GM21825 (cell line): ENCODE measurements at regions not wholly inside any gene's neighbourhood (a gene's known extent, or its start where the extent isn't known, plus 50 kb on each side); places are given as distances from the start of the nearest gene placed in this dataset.

Source experiments
- ATAC-seq: cut with Tn5 transposase; IDR thresholded peaks from one replicate; pipeline ENCODE4 v1.9.1; 2021; ENCODE audit warnings: mild to moderate bottlenecking, moderate library complexity; ENCODE audit not compliant: unreplicated experiment

DNA sequence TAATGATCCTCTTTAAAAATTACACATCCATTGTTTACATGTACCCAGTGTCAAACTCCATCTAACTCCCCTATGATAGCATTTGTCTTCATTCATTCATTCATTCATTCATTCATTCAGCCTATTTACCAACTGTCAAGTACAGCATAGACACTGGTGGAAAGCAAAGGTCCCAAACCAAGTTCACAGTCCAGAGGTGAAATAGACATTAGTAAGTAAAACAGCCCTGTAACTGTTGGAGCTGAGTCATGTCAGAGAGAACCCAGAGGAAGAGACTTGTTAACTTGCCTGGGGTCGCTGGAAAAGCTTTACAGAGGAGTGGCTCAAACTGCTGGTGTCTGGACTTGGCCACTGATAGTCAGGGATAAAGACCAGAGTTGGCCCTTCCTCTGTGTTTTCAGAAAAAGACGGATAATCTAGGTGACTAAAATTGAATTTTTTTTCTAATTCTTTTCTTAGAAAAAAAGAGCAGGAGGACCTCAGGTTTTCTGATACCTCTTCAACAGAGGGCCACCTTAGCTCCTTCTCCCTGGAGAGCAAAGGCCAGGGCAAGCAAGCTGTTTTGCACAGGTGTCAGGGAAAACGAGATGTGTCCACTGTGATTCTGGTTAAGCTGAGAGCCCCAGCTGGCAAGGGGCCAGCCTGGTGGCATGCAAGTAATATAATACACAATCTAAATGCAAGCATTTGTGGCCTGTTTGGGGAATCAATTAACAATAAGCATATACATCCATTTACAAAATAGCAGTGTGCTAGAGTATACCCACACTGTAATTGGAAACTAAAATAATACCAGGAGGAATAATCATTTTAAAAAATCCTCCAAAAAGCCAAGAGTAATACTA, 96.7 kb upstream of the SLC14A2 start:
- no peak for ATAC-seq

- ATAC-seq = no peak
Measured at GRCh38 chr18:45519411-45520280, 95.6 kb upstream of the SLC14A2 start.

DNA sequence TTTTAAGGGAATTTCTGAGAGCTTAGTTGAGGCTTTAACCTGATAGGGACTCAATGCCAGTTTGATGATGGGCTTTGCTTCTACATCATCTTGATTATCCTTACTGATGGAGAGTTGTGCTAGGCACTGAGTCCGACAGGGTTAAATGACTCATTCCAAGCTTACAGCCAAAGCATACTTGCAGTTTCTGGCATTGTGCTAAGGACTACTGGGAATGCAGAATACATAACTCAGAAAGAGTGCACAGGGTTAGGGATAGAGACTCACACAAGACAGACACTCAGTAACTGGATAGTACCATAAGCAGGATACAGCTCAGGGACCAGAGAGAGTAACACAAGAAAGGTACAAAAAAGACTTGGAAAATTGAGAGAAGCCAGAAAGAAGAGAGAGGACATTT, 94.1 kb upstream of the SLC14A2 start:
- ATAC-seq = no peak

DNA sequence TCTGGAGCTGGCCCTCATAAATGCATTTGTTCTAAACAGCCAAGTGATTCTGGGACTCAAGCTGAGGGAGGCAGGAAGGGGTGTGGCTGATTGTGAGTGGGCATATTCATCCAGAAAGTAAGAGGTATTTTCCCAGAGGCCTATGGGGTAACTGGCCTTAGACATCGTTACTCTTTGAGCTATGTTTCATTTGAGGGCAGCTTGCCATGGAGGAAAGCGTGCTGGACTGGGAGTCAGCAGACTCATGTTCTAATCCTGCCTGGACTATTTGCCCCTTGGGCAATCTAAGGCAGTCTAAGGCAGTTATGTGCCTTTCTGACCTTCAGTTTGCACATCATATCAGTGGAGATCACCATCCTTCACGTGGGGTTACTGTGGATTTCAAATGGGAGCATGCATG, 93.5 kb upstream of the SLC14A2 start:
- ATAC-seq = no peak

DNA sequence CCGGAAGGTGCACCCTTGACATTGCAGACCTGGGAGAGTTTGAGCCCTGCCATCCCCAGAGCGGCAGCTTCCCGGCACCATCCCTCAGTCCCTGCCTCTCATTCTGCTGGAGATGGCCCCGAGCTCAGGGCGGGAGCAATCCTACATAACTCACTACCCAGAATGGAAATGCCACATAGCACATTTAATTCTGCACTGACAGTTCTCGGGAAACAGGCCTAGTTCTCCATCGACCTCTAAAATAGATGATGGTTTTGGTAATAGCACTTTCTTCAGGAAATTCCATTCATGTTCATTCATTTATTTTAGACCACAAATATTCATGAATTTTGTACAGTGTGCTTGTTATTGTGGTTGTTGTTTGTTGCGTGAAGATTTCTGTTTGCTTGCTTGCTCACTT, 92.9 kb upstream of the SLC14A2 start:
- ATAC-seq = no peak

DNA sequence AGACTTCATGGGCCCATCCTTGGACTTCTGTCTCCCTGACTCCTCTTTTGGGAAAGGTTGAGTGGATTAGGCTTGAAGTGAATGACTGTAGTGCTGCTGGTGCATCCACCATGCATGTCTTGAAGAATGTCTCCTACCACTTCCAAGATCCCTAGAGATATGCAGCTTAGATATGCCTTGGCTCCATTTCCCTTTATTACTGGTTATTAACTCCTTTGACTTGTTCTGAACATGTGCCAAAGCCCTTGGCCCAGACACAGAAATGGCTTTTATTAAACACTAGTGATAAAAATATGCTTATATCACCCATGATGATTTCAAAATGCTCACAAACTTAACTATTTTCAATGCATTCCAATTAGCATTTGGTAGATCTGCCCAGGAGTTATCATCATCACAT, 90.0 kb upstream of the SLC14A2 start:
- ATAC-seq = no peak

GRCh38 chr18:45526114-45526841, 89.0 kb upstream of the SLC14A2 start:
- no peak for ATAC-seq

DNA sequence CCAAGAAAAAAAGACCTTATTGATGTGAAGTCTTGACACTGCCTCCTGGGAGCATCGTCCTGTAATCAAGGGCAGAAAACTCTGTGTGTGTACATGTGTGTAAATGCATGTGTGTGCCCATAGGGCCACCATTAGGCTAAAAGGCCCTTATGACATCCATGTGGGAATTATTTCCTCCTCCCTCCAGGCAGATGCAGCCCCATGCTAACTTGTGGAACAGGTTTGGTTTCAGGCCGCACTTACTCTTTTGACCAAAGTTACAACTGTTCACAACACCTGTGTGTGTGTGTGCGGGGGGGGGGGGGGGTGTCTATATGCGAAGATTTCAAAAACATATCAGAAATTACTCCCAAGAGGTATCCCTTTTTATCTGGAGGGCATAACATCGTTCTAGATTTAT, 87.4 kb upstream of the SLC14A2 start:
- no peak for ATAC-seq

DNA sequence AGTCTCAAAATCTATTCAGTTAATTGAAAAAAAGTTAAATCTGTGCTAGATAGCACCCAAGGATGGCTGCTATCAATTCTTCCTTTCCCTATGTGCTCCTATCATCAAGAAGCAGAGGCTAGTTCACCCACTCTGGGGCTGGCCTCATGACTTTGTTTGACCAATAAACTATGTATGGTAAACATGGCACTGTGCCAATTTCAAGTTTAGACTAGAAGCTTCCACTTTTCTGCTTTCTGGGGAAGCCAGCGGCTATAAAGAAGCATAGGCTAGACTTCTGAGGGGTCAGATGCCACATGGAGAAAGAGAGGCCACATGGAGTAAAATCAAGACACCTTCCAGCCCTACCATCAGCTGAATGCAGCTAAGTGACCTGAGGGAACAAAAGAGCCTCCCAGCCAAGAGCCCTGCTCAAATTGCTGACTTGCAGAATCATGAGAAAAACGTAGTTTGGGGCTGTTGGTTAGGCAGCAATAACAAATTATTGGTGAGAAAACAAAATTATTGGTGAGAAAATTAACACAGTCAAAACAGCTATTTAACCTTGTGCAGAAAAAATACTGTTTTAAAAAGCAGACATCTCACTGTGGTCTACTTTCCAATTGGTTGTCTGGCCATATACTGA, 86.5 kb upstream of the SLC14A2 start:
- ATAC-seq = no peak

DNA sequence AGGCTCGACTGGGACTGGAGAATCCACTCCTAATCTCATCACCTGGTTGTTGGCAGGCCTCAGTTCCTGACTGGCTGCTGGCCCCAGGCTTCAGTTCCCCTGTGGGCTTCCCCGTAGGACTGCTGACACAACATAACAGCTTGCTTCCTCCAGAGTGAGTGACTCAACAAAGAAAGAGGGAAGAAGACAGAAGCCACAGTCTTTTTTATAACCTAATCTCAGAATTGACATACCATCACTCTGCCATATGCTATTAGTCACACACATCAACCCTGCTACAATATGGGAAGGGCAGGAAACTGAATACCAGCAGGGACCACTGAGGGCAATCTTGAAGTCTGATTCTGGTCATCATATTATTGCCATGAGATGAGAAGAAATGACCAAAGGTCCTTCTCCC, 76.8 kb upstream of the SLC14A2 start:
- no peak for ATAC-seq

DNA sequence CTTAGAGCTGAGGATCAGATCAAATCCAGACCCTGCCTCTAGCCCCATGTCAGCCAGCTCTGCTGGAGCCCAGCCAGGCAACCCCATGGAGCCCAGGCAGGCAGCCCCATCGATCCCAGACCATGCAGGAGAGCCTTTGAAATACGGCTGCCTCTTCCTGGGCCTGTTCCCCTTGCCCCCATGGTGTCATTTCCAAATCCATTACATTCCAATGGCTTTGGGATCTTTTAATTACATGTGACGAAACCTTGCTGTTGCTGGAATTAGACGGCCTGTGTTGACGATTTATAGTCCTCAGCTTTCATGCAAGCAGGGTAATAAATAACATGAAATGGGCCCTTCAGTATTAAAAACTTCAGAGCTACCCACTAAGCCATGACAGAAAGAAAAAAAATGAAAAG, 75.8 kb upstream of the SLC14A2 start:
- ATAC-seq = no peak

GRCh38 chr18:45540125-45540524, 75.2 kb upstream of the SLC14A2 start:
- ATAC-seq = no peak

- ATAC-seq = no peak
Measured at GRCh38 chr18:45541421-45541820, 73.9 kb upstream of the SLC14A2 start.

GRCh38 chr18:45542043-45542442, 73.2 kb upstream of the SLC14A2 start:
- ATAC-seq = no peak

GRCh38 chr18:45547910-45548309, 67.4 kb upstream of the SLC14A2 start:
- ATAC-seq = no peak

DNA sequence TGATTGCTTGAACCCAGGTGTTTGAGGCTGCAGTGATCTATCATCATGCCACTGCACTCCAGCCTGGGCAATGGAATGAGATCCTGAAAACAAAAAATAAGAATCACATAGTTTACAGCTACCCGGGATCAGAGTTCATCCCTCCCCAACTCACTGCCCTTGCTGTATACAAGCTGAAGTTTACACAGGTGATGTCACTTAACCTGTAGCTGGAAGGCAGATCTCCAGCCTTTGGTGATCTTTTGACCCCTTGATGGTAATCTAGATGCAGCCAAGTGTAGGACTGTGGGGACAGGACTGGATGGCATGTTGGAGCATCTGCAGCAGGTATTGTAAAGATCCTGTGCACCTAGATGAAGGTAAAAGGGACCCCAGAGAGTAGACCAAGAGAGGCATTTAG, 66.7 kb upstream of the SLC14A2 start:
- ATAC-seq = no peak

GRCh38 chr18:45549290-45549689, 66.0 kb upstream of the SLC14A2 start:
- no peak for ATAC-seq

DNA sequence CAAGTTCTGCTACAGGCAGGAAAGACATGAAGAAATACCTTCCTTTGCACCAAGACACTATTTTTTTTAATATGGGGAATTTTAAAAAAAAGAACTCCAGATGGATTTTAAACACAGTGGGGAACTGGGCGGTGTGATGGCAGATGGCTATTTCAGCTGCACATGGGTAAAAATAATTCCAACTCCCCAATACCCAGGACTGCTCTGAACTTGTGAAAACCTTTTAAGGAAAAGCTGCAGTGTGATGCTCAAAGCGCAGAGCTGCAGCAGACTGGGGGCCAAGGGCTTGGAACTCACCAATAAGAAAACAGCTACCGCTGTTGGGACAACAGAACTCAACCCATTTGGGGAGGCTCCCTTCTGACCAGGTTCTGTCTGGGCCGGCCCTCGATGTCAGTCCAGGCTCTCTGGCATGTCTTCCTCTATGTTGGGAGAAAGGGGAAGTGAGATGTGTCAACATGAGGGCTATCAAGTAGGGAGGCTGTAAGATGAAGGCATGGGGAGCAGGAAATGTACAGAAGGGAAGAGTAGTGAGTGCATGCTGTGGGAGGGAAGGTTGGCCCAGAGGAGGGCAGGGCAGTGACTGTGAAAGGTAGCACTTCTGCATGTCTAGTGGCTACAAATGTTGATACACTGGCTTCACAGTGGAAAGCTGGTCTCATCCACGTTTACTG, 64.0 kb upstream of the SLC14A2 start:
- no peak for ATAC-seq

DNA sequence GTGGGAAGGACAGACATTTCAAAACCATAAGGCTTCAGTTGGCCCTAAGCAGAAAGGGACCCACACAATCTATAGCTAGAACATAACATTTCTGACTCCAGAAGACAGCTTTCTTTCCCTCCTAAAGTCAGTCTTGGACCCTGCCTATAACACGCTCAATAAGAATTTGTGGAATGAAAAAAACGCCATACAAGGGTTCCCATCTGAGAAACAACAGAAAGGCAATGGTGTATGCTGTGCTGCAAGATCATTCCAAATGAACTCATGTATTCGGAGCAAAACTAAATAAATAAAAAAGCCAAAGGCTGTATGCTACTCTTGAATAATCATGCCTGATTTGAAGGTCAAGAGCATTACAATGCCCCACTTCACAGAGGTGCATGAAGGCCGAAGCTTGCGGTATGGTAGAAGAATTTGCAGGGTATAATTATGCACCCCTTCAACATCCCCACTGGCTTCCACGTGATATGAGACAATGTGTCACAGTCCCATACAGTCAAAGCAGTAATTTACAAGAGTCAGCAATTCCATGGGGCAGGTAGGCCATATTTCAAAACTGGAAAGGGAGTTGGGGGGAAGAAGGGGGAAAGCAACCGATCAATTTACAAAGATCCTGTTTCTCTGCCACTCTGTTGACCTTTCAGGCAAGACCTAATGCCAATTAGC, 61.4 kb upstream of the SLC14A2 start:
- ATAC-seq = no peak

GRCh38 chr18:45554389-45554737, 60.9 kb upstream of the SLC14A2 start:
- no peak for ATAC-seq
